Breast epithelium (tissue), 3 donors: ENCODE measurements at regions not wholly inside any gene's neighbourhood (a gene's known extent, or its start where the extent isn't known, plus 50 kb on each side); places are given as distances from the start of the nearest gene placed in this dataset.

ENCODE experiments used
- POLR2AphosphoS5 ChIP-seq, 3 donors: sonication (generic); formaldehyde crosslinking; IDR thresholded peaks; one replicate each; pipeline ENCODE4 v1.6.1; 2017; ENCODE audit warnings: antibody characterized with exemption in 3 of 3
- TF ChIP-seq, protein P1 (sequence below), 3 donors: fragments of 450-650 bp; IDR thresholded peaks; one replicate each; pipeline ENCODE4 v1.5.1; 2016 to 2017; ENCODE audit warnings: antibody characterized with exemption in 3 of 3, mild to moderate bottlenecking in 3 of 3, moderate library complexity in 3 of 3

DNA sequence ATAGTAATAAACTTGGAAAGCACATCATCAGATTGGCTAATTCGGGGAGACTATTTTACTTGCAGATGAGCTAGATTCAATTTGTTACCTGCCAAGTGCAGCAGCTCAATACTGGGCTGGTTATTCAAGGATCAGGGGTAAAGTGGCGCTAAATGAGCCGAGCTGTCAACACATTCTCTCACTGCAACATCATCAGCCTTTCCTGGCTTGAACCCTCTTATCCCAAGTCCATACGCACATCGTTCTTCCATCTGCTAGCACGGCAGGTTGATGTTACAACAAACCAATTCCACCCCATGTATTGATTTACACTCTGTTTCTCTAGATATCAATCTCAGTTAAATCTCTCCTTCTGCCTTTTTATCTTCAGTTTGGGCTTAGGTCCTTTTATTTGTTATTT, 2101.5 kb upstream of the AGA start:
- TF ChIP-seq, protein P1, sequence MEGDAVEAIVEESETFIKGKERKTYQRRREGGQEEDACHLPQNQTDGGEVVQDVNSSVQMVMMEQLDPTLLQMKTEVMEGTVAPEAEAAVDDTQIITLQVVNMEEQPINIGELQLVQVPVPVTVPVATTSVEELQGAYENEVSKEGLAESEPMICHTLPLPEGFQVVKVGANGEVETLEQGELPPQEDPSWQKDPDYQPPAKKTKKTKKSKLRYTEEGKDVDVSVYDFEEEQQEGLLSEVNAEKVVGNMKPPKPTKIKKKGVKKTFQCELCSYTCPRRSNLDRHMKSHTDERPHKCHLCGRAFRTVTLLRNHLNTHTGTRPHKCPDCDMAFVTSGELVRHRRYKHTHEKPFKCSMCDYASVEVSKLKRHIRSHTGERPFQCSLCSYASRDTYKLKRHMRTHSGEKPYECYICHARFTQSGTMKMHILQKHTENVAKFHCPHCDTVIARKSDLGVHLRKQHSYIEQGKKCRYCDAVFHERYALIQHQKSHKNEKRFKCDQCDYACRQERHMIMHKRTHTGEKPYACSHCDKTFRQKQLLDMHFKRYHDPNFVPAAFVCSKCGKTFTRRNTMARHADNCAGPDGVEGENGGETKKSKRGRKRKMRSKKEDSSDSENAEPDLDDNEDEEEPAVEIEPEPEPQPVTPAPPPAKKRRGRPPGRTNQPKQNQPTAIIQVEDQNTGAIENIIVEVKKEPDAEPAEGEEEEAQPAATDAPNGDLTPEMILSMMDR (IDR thresholded peaks at IDR 0.05), result no peak
- TF ChIP-seq POLR2AphosphoS5 (IDR thresholded peaks at IDR 0.05), result no peak
